IPS DF 4.7 (cell line): ENCODE measurements at regions not wholly inside any gene's neighbourhood (a gene's known extent, or its start where the extent isn't known, plus 50 kb on each side); places are given as distances from the start of the nearest gene placed in this dataset.

Experiments used
- DNase-seq: peaks from one replicate; pipeline ENCODE4 v3.0.0-alpha.2; 2013; ENCODE audit warnings: low spot score; ENCODE audit errors: extremely low read depth

- no peak for DNase-seq
Measured at GRCh38 chr19:27765912-27766725, 1446.8 kb downstream of the UQCRFS1 start.

- DNase-seq = no peak
Measured at GRCh38 chr19:27765397-27765796, 1447.6 kb downstream of the UQCRFS1 start.

DNA sequence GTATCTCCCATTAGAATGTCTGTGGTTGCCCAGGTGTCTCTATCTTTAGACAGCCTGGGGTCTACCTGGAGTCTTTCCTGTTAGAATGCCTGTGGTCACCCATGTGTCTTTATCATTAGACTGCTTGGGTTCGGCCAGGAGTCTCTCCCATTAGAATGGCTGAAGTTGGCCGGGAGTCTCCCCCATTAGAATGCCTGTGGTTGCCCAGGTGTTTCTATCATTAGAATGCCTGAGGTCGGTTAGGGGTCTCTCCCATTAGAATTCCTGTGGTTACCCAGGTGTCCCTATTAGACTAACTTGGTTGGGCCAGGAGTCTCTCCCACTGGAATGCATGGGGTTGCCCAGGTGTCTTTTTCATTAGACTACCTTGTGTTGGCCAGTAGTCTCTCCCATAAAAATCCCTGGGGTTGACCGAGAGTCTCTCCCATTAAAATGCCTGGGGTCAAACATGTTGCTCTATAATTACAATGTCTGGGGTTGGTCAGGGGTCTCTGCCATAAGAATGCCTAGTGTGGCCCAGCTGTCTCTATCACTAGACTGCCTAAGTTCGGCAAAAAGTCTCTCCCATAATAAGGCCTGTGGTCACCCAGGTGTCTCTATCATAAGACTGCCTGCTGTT lies 1448.7 kb downstream of the UQCRFS1 start:
- no peak for DNase-seq

DNA sequence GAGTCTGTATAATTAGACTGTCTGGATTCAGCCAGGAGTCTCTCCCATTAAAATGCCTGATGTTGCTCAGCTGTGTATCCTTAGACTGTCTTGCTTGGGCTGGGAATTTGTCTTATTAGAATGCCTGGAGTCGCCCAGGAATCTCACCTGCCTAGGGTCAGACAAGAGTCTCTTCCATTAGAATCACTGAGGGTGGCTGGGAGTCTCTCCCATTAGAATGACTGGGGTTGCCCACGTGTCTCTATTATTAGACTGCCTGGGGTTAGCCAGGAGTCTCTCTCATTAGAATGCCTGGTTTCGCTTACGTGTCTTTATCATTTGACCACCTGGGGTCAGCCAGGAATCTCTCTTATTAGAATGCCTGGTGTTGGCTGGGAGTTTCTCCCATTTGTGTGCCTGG lies 1450.0 kb downstream of the UQCRFS1 start:
- no peak for DNase-seq

- no peak for DNase-seq
Measured at GRCh38 chr19:27759896-27760295, 1453.1 kb downstream of the UQCRFS1 start.

- DNase-seq = no peak
Measured at GRCh38 chr19:27758626-27759505, 1454.1 kb downstream of the UQCRFS1 start.

DNA sequence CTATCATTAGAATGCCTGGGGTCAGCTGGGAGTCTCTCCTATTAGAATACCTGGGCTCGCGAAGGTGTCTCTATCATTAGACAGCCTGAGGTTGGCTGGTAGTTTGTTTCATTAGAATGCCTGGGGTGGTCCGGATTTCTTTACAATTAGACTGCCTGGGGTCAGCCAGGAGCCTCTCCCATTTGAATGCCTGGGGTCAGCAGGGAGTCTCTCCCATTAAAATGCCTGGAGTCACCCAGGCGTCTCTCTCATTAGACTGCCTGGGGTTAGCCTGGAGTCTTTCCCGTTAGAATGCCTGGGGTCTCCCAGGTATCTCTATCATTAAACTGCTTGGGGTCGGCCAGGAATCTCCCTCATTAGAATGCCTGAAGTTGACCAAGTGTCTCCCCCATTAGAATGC lies 1458.3 kb downstream of the UQCRFS1 start:
- no peak for DNase-seq

DNA sequence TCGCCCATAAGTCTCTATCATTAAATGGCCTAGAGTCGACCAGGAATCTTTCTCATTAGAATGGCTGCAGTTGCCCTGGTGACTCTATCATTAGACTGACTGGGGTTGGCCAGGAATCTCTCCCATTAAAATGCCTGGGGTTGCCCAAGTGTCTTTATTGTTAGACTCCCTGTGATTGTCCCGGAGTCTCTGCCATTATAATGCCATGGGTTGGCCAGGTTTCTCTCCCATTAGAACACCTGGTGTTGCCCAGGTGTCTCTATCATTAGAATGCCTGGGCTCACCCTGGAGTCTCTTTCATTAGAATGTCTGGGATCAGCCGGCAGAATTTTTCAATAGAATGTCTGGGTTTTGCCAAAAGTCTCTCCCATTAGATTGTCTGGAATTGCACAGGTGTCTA lies 1459.3 kb downstream of the UQCRFS1 start:
- DNase-seq = no peak

GRCh38 chr19:27752530-27753184 lies 1460.3 kb downstream of the UQCRFS1 start:
- DNase-seq = no peak

- no peak for DNase-seq
Measured at GRCh38 chr19:27751044-27751391, 1461.9 kb downstream of the UQCRFS1 start.

- no peak for DNase-seq
Measured at GRCh38 chr19:27750391-27751043, 1462.4 kb downstream of the UQCRFS1 start.

DNA sequence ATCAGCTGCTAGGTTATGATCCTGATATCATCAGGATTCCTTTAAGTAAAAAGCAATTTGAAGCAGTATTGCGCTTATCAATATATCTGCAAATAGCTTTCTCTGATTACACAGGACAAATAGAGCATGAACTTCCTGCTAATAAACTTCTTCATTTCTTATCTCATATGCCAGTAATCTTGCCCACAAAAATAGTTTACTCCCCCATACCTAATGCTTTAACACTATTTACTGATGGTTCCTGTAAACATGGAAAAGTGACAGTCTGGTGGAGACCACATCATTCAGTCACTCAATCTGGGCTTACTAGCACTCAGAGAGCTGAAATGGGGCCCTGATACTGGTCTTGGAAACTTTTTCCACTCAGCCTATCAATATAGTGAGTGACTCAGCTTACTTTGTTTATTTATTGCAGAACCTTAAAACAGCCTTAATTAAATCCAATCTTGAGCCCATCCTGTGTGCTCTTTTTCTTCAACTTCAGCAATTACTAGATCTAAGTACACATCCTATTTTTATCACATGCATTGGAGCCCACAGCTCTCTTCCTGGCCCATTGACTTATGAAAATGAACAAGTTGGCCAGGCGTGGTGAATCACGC lies 1464.3 kb downstream of the UQCRFS1 start:
- no peak for DNase-seq

DNA sequence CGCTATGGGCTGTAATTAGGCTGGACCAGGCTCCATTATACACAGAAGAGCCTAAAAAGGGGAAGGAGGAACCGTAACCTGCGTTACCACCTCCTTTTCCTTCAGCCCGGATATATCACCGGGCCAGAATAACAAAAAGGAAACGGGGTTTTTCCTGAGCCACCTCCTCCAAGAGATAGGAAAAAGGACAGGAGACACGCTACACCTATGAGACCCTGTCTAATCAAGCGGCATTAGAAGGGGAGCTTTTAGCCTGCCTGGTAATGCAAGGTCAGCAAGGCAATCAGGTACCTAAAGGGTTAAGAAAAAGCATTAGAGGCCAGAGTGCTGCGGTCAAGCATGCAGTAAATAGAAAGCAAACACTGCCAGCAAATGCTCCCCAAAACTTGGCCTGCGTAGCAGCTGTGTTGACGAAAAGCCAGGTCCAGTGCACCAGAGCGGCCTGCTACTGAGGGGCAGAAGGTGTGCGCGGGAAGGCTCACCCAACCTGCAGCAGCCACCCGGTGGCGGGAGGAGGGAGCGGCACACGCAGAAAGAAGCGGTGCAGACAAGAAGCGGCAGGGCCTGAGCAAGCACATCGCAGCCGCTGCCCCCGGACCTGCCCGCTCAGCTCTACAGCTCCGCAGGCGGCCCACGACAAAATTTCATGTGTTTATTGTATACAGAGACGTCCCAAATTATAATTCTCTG lies 1466.1 kb downstream of the UQCRFS1 start:
- DNase-seq = no peak

GRCh38 chr19:27745978-27746542 lies 1466.9 kb downstream of the UQCRFS1 start:
- DNase-seq = no peak

DNA sequence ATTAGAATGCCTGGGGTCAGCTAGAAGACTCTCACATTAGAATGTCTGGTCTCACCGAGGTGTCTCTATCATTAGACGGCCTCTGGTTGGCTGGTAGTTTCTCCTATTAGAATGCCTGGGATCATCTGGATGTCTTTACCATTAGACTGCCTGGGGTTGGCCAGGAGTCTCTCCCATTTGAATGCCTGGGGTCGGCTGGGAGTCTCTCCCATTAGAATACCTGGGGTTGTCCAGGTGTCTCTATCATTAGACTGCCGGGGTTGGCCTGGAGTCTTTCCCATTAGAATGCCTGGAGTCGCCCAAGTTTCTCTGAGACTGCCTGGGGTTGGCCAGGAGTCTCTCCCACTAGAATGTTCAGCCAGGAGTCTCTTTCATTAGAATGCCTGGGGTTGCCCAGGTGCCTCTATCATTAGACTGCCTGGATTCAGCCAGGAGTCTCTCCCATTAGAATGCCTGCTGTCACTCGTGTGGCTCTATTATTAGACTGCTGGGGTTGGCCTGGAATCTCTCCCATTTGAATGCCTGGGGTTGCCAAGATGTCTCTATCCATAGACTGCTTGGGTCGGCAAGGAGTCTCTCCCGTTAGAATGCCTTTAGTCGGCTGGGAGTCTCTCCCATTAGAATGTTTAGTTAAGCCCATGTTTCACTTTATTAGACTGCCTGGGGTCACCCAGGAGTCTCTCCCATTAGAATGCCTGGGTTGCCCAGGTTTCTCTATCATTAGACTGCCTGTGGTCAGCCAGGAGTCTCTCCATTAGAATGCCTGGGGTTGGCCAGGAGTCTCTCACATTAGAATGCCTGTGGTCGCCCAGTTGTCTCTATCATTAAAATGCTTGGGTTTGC lies 1467.8 kb downstream of the UQCRFS1 start:
- no peak for DNase-seq

- DNase-seq = no peak
Measured at GRCh38 chr19:27742041-27742440, 1470.9 kb downstream of the UQCRFS1 start.

DNA sequence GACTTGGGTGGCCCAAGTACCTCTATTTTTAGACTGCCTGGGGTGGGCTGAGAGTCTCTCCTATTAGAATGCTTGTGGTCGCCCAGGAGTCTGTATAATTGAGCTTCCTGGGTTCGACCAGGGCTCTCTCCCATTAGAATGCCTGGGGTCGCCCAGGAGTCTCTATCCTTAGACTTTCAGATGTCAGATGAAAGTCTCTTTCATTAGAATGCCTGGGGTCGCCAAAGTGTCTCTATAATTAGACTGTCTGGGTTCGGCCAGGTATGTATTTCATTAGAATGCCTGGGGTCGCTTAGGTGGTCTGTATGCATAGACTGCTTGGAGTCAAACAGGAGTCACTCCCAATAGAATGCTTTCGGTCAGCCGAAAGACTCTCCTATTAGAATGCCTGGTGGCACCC lies 1471.7 kb downstream of the UQCRFS1 start:
- DNase-seq = no peak

DNA sequence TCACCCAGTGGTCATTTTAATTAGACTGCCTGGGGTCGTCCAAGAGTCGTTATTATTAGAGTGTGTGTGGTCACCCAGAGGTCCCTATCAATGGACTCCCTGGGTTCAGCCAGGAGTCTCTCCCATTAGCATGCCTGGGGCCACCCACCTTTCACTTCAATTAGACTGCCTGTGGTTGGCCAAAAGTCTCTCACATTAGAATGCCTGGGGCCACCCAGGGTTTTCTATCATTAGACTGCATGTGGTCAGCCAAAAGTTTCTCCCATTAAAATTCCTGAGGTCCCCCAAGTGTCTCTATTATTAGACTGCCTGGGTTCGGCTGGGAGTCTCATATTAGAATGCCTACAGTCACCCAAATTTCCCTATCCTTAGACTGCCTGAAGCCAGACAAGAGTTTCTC lies 1472.6 kb downstream of the UQCRFS1 start:
- DNase-seq = no peak
